SK-N-SH treated with all-trans-retinoic acid at 6 μM for 48 hours (cell line): ENCODE measurements at regions not wholly inside any gene's neighbourhood (a gene's known extent, or its start where the extent isn't known, plus 50 kb on each side); places are given as distances from the start of the nearest gene placed in this dataset.

Source experiments
- CREB5 ChIP-seq: fragments of 250-450 bp; sonication (Bioruptor Pico); IDR thresholded peaks from 2 replicates; pipeline ENCODE4 v1.5.1; 2020; ENCODE audit warnings: low read depth, mild to moderate bottlenecking, moderate library complexity
- CSRNP3 ChIP-seq: fragments of 250-450 bp; sonication (Bioruptor Pico); IDR thresholded peaks from 2 replicates; pipeline ENCODE4 v1.5.1; 2021; ENCODE audit warnings: mild to moderate bottlenecking, moderate library complexity
- TOX ChIP-seq: fragments of 250-450 bp; sonication (Bioruptor Pico); IDR thresholded peaks from 2 replicates; pipeline ENCODE4 v1.8.0; 2021; ENCODE audit warnings: mild to moderate bottlenecking, moderate library complexity, borderline replicate concordance
- ZFP3 ChIP-seq: fragments of 250-450 bp; sonication (Bioruptor Pico); IDR thresholded peaks from 2 replicates; pipeline ENCODE4 v1.5.0; 2020; ENCODE audit warnings: mild to moderate bottlenecking, moderate library complexity
- ZFP30 ChIP-seq: fragments of 450-650 bp; formaldehyde crosslinking; IDR thresholded peaks from 2 replicates; pipeline ENCODE4 v1.5.0; 2022; ENCODE audit warnings: mild to moderate bottlenecking, moderate library complexity
- ZNF565 ChIP-seq: fragments of 450-650 bp; formaldehyde crosslinking; conservative IDR thresholded peaks from 2 replicates; pipeline ENCODE4 v1.5.0; 2020; ENCODE audit warnings: low read depth, mild to moderate bottlenecking, moderate library complexity

GRCh38 chr6:80540700-80541099 lies 434.2 kb downstream of the BCKDHB start:
- no peak for TF ChIP-seq ZFP30
- TF ChIP-seq ZNF565 (CRISPR knock-in tag): no peak
- TF ChIP-seq CSRNP3 (CRISPR knock-in tag): no peak
- no peak for TF ChIP-seq ZFP3 (CRISPR knock-in tag)
- no peak for TF ChIP-seq TOX
- TF ChIP-seq CREB5 (CRISPR knock-in tag): no peak
